Adrenal gland (tissue), 9 donors: ENCODE measurements at regions not wholly inside any gene's neighbourhood (a gene's known extent, or its start where the extent isn't known, plus 50 kb on each side); places are given as distances from the start of the nearest gene placed in this dataset.

Experiments used
- DNase-seq, 7 donors: peaks; one replicate each; pipeline ENCODE4 v3.0.0-alpha.2; 2019 to 2020
- H3K27ac ChIP-seq, 5 donors: fragments of 200-600 bp; sonication (generic) in 4 of 5; 1 replicate in 3 of 5; 2 replicates in 2 of 5; pipeline versions ENCODE4 v1.5.1 to v1.8.0; 2016 to 2020; ENCODE audit warnings: mild to moderate bottlenecking in 1 of 5
- H3K27me3 ChIP-seq: fragments of 200-600 bp; 2 replicates; pipeline ENCODE4 v1.8.0; 2021
- H3K36me3 ChIP-seq, 2 donors: fragments of 200-600 bp; replicated peaks in 1 of 2; 1 replicate in 1 of 2; 2 replicates in 1 of 2; pipeline versions ENCODE4 v1.5.1 to v1.8.0; 2018 to 2022
- H3K4me1 ChIP-seq, 2 donors: fragments of 200-600 bp; replicated peaks in 1 of 2; 1 replicate in 1 of 2; 2 replicates in 1 of 2; pipeline versions ENCODE4 v1.5.1 to v1.8.0; 2018 to 2021
- H3K4me3 ChIP-seq, 4 donors: fragments of 200-600 bp; sonication (generic) in 3 of 4; one replicate each; pipeline ENCODE4 v1.5.1; 2016 to 2018
- H3K9me3 ChIP-seq, 3 donors: fragments of 200-600 bp; sonication (generic) in 1 of 3; replicated peaks in 1 of 3; 1 replicate in 2 of 3; 2 replicates in 1 of 3; pipeline versions ENCODE4 v1.5.1 to v1.8.0; 2016 to 2021
- CTCF ChIP-seq, 6 experiments: fragments of 450-650 bp in 4 of 6; fragments of 200-600 bp in 2 of 6; sonication (generic) in 1 of 6; IDR thresholded peaks; 1 replicate in 5 of 6; 2 replicates in 1 of 6; pipeline versions ENCODE4 v1.5.1 to v1.8.0; 2016 to 2021; ENCODE audit warnings: antibody characterized with exemption in 6 of 6, mild to moderate bottlenecking in 2 of 6, moderate library complexity in 1 of 6
- POLR2A ChIP-seq, 2 donors: fragments of 450-650 bp; IDR thresholded peaks; one replicate each; pipeline ENCODE4 v1.6.1; 2017; ENCODE audit warnings: antibody characterized with exemption in 2 of 2, mild to moderate bottlenecking in 2 of 2, moderate library complexity in 1 of 2
- WGBS, 4 donors: extraction: QIAGEN DNeasy Blood & Tissue Kit in 2 of 4; methylation state at CpG; one replicate each; pipeline versions ENCODE4 v1.1.5 to v1.1.7; 2013 to 2017; 5-methylcytosine and 5-hydroxymethylcytosine counted together
- intact Hi-C, 2 donors: fragments of 100-400 bp; cut with DNase I; formaldehyde crosslinking; loops; one replicate each; pipeline versions ENCODE4 v1.14.1 to v1.15.0; 2022 to 2023
- donor health status: healthy with polysubstance abuse.
- donor health status: Bipolar disorder and iron deficiency.
- donor health status: DM: yes; HTN: yes; CAD: no.
- donor health status: DM: no; HTN: no; CAD: no.
- donor health status: DM: no; HTN: no; CAD: no.

GRCh38 chr2:66803726-66804125 is 368.8 kb downstream of the MEIS1 start:
- Histone ChIP-seq H3K4me3 (no peak overlapping the region), H3K27ac (no peak overlapping the region), H3K36me3 (no peaks in the 10 kb centered on the region), H3K27me3 (no peaks in the 10 kb centered on the region), H3K9me3 (no peaks in the 10 kb centered on the region), H3K4me1 (no peaks in the 10 kb centered on the region)
- WGBS, 4 donors = 67 to 73% (median 72%) methylated on average over 2 of the region's 2 CpGs
- TF ChIP-seq POLR2A (IDR thresholded peaks at IDR 0.05) = no peak
- TF ChIP-seq CTCF (IDR thresholded peaks at IDR 0.05) = no peak
- no peak for DNase-seq
- intact Hi-C loops = no loop called here

GRCh38 chr2:66805016-66805865 is 370.3 kb downstream of the MEIS1 start:
- WGBS, 4 donors = 63 to 72% (median 68%) methylated on average over 8 of the region's 8 CpGs

GRCh38 chr2:66805968-66806367 is 371.0 kb downstream of the MEIS1 start:
- no peak overlapping the region for H3K4me3 ChIP-seq
- 64 to 67% (median 64%) methylated on average over 3 of the region's 3 CpGs for WGBS, 4 donors
- intact Hi-C loops = no loop called here
- no peaks in the 10 kb centered on the region for H3K36me3 ChIP-seq
- DNase-seq = no peak
- no peaks in the 10 kb centered on the region for H3K27me3 ChIP-seq
- no peaks in the 10 kb centered on the region for H3K4me1 ChIP-seq
- no peaks in the 10 kb centered on the region for H3K9me3 ChIP-seq
- H3K27ac ChIP-seq = no peak overlapping the region
- TF ChIP-seq CTCF (IDR thresholded peaks at IDR 0.05) (no peak), POLR2A (IDR thresholded peaks at IDR 0.05) (no peak)

More at GRCh38 chr2:66805016-66805865, 370.3 kb downstream of the MEIS1 start:
- H3K27ac ChIP-seq = no peak overlapping the region
- DNase-seq = peak in 5 of 7 donors; percentile 16 to 50 (median 29)
- H3K36me3 ChIP-seq = no peaks in the 10 kb centered on the region
- H3K9me3 ChIP-seq = no peaks in the 10 kb centered on the region
- intact Hi-C loops = no loop called here
- no peak for TF ChIP-seq POLR2A (IDR thresholded peaks at IDR 0.05)
- no peak for TF ChIP-seq CTCF (IDR thresholded peaks at IDR 0.05)
- no peaks in the 10 kb centered on the region for H3K27me3 ChIP-seq
- H3K4me3 ChIP-seq = no peak overlapping the region
- no peaks in the 10 kb centered on the region for H3K4me1 ChIP-seq

GRCh38 chr2:66813525-66813924 is 378.6 kb downstream of the MEIS1 start:
- intact Hi-C loops = no loop called here
- H3K4me1 ChIP-seq = no peaks in the 10 kb centered on the region
- H3K27me3 ChIP-seq = no peaks in the 10 kb centered on the region

More at GRCh38 chr2:66813525-66813924, 378.6 kb downstream of the MEIS1 start:
- H3K36me3 ChIP-seq = no peaks in the 10 kb centered on the region
- H3K4me3 ChIP-seq = no peak overlapping the region
- no peak overlapping the region for H3K27ac ChIP-seq
- peaks cover 0 to 6% (median 0%) of the 10 kb centered on the region in 3 donors for H3K9me3 ChIP-seq
- DNase-seq = no peak
- WGBS, 4 donors = 15 to 32% (median 29%) methylated on average over 1 of the region's 1 CpG
- TF ChIP-seq POLR2A (IDR thresholded peaks at IDR 0.05) = no peak
- no peak for TF ChIP-seq CTCF (IDR thresholded peaks at IDR 0.05)
